WTC11 (cell line): ENCODE measurements at regions not wholly inside any gene's neighbourhood (a gene's known extent, or its start where the extent isn't known, plus 50 kb on each side); places are given as distances from the start of the nearest gene placed in this dataset.

Experiments used
- ESRRA ChIP-seq: sonication (generic); formaldehyde crosslinking; IDR thresholded peaks from 2 replicates; pipeline ENCODE4 v1.8.1; 2022; ENCODE audit warnings: mild to moderate bottlenecking, missing genetic modification reagents, borderline replicate concordance
- IRF2 ChIP-seq: sonication (generic); formaldehyde crosslinking; IDR thresholded peaks from 2 replicates; pipeline ENCODE4 v1.8.0; 2022; ENCODE audit warnings: low read depth, missing genetic modification reagents, borderline replicate concordance
- TEAD4 ChIP-seq: sonication (generic); formaldehyde crosslinking; IDR thresholded peaks from 2 replicates; pipeline ENCODE4 v1.8.0; 2022; ENCODE audit warnings: mild to moderate bottlenecking, missing genetic modification reagents
- ZNF423 ChIP-seq: fragments of 250-450 bp; sonication (Bioruptor Pico); IDR thresholded peaks from 2 replicates; pipeline ENCODE4 v2.1.2; 2022; ENCODE audit warnings: mild to moderate bottlenecking, moderate library complexity
- TF ChIP-seq, protein P1 (sequence below): sonication (generic); formaldehyde crosslinking; conservative IDR thresholded peaks from 2 replicates; pipeline ENCODE4 v1.8.1; 2022; ENCODE audit warnings: mild to moderate bottlenecking, missing genetic modification reagents
- TF ChIP-seq, protein P2 (sequence below): fragments of 200-600 bp; IDR thresholded peaks from 2 replicates; pipeline ENCODE4 v1.8.0; 2022; ENCODE audit warnings: antibody characterized with exemption
- TF ChIP-seq, protein P3 (sequence below): sonication (generic); formaldehyde crosslinking; IDR thresholded peaks from 2 replicates; pipeline ENCODE4 v1.8.1; 2022; ENCODE audit warnings: low read depth, missing genetic modification reagents, borderline replicate concordance

DNA sequence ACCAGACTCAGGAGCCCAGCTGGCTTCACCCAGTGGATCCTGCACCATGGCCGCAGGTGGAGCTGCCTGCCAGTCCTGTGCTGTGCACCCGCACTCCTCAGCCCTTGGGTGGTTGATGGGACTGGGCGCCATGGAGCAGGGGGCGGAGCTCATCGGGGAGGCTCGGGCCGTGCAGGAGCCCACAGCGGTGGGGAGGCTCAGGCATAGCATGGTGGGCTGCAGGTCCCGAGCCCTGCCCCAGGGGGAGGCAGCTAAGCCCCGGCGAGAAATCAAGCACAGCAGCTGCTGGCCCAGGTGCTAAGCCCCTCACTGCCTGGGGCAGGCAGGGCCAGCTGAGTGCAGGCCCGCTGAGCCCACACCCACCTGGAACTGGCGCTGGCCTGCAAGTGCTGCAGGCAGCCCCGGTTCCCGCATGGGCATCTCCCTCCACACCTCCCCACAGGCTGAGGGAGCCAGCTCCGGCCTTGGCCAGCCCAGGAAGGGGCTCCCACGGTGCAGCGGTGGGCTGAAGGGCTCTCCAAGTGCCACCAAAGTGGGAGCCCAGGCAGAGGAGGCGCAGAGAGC is 464.1 kb upstream of the DIPK2B start:
- TF ChIP-seq, protein P1, sequence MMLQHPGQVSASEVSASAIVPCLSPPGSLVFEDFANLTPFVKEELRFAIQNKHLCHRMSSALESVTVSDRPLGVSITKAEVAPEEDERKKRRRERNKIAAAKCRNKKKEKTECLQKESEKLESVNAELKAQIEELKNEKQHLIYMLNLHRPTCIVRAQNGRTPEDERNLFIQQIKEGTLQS, result no peak
- TF ChIP-seq, protein P2, sequence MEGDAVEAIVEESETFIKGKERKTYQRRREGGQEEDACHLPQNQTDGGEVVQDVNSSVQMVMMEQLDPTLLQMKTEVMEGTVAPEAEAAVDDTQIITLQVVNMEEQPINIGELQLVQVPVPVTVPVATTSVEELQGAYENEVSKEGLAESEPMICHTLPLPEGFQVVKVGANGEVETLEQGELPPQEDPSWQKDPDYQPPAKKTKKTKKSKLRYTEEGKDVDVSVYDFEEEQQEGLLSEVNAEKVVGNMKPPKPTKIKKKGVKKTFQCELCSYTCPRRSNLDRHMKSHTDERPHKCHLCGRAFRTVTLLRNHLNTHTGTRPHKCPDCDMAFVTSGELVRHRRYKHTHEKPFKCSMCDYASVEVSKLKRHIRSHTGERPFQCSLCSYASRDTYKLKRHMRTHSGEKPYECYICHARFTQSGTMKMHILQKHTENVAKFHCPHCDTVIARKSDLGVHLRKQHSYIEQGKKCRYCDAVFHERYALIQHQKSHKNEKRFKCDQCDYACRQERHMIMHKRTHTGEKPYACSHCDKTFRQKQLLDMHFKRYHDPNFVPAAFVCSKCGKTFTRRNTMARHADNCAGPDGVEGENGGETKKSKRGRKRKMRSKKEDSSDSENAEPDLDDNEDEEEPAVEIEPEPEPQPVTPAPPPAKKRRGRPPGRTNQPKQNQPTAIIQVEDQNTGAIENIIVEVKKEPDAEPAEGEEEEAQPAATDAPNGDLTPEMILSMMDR, result no peak
- TF ChIP-seq ESRRA (CRISPR knock-in tag) (no peak), TEAD4 (CRISPR knock-in tag) (no peak), ZNF423 (no peak), IRF2 (CRISPR knock-in tag) (no peak)
- TF ChIP-seq, protein P3, sequence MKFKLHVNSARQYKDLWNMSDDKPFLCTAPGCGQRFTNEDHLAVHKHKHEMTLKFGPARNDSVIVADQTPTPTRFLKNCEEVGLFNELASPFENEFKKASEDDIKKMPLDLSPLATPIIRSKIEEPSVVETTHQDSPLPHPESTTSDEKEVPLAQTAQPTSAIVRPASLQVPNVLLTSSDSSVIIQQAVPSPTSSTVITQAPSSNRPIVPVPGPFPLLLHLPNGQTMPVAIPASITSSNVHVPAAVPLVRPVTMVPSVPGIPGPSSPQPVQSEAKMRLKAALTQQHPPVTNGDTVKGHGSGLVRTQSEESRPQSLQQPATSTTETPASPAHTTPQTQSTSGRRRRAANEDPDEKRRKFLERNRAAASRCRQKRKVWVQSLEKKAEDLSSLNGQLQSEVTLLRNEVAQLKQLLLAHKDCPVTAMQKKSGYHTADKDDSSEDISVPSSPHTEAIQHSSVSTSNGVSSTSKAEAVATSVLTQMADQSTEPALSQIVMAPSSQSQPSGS (CRISPR knock-in tag), result no peak
